OCI-LY3 (cell line): ENCODE measurements at regions not wholly inside any gene's neighbourhood (a gene's known extent, or its start where the extent isn't known, plus 50 kb on each side); places are given as distances from the start of the nearest gene placed in this dataset.

Experiments used
- CTCF ChIP-seq: fragments of 200-600, 300-600 bp; sonication (generic); IDR thresholded peaks from 2 replicates; pipeline ENCODE4 v1.5.1; 2014; ENCODE audit warnings: antibody characterized with exemption, low read length, low read depth
- EZH2phosphoT487 ChIP-seq: fragments of 200-600 bp; shearing (Covaris generic); IDR thresholded peaks from 2 replicates; pipeline ENCODE4 v1.6.1; 2018; ENCODE audit warnings: antibody characterized with exemption, mixed run types, low read depth

- TF ChIP-seq CTCF (no peak), EZH2phosphoT487 (no peak)
These were observed 140.3 kb upstream of the GRIN3A start for GRCh38 chr9:101878734-101879133.
